ENCODE measurements at regions not wholly inside any gene's neighbourhood (a gene's known extent, or its start where the extent isn't known, plus 50 kb on each side); places are given as distances from the start of the nearest gene placed in this dataset.

- H3K27me3 Mint-ChIP-seq (ENCODE audit: insufficient read depth, unreplicated experiment) = peaks cover 3% of the 10 kb centered on the region
- CTCF ChIA-PET = no interaction called here
Measured at GRCh38 chr3:23029001-23029400, 174.1 kb upstream of the UBE2E2 start.

GRCh38 chr3:23035927-23036640, 167.0 kb upstream of the UBE2E2 start:
- Mint-ChIP-seq H3K36me3 (ENCODE audit: insufficient read depth, unreplicated experiment) (no peaks in the 10 kb centered on the region), H3K27ac (ENCODE audit: unreplicated experiment) (no peak overlapping the region), H3K9me3 (ENCODE audit: unreplicated experiment) (no peaks in the 10 kb centered on the region), H3K27me3 (ENCODE audit: insufficient read depth, unreplicated experiment) (peaks cover 5% of the 10 kb centered on the region), H3K4me1 (ENCODE audit: low read depth, unreplicated experiment) (peaks cover 8% of the 10 kb centered on the region), H3K4me3 (ENCODE audit: unreplicated experiment) (peak overlapping the region; percentile 54)
- Histone ChIP-seq H3K36me3 (ENCODE audit: control insufficient read depth, insufficient read depth, low read length) (no peaks in the 10 kb centered on the region), H3K27me3 (replicated peaks; ENCODE audit: control insufficient read depth, insufficient read depth, low read length) (no peaks in the 10 kb centered on the region), H3K4me1 (no peaks in the 10 kb centered on the region), H3K9me3 (no peaks in the 10 kb centered on the region), H3K4me3 (ENCODE audit: low read depth, low read length) (no peak overlapping the region)
- intact Hi-C loops (cut with micrococcal nuclease; ENCODE audit: unreplicated experiment) = no loop called here
- POLR2A ChIA-PET = no interaction called here
- CTCF ChIA-PET = no interaction called here
- TF ChIP-seq CTCF (IDR thresholded peaks at IDR 0.05; ENCODE audit: insufficient read depth in 1 of 2, low read depth in 1 of 2, low read length in 1 of 2, severe bottlenecking in 1 of 2, unreplicated experiment in 1 of 2) = no peak
- DNase-seq = peak; percentile 48 to 64
- no TSS peak for BruUV-seq (replicated peaks)

More at GRCh38 chr3:23029001-23029400, 174.1 kb upstream of the UBE2E2 start:
- H3K9me3 Mint-ChIP-seq (ENCODE audit: unreplicated experiment) = peaks cover 7% of the 10 kb centered on the region
- no peak overlapping the region for H3K27ac Mint-ChIP-seq (ENCODE audit: unreplicated experiment)
- POLR2A ChIA-PET = no interaction called here
- no peaks in the 10 kb centered on the region for H3K36me3 Mint-ChIP-seq (ENCODE audit: insufficient read depth, unreplicated experiment)
- Histone ChIP-seq H3K9me3 (no peaks in the 10 kb centered on the region), H3K27me3 (replicated peaks; ENCODE audit: control insufficient read depth, insufficient read depth, low read length) (no peaks in the 10 kb centered on the region), H3K4me1 (no peaks in the 10 kb centered on the region), H3K36me3 (ENCODE audit: control insufficient read depth, insufficient read depth, low read length) (no peaks in the 10 kb centered on the region), H3K4me3 (ENCODE audit: low read depth, low read length) (no peak overlapping the region)
- no peak for DNase-seq
- no TSS peak for BruUV-seq (replicated peaks)
- no peaks in the 10 kb centered on the region for H3K4me1 Mint-ChIP-seq (ENCODE audit: low read depth, unreplicated experiment)
- TF ChIP-seq CTCF (IDR thresholded peaks at IDR 0.05; ENCODE audit: insufficient read depth in 1 of 2, low read depth in 1 of 2, low read length in 1 of 2, severe bottlenecking in 1 of 2, unreplicated experiment in 1 of 2) = no peak
- H3K4me3 Mint-ChIP-seq (ENCODE audit: unreplicated experiment) = no peak overlapping the region
- intact Hi-C loops (cut with micrococcal nuclease; ENCODE audit: unreplicated experiment) = no loop called here

GRCh38 chr3:23036728-23037127, 166.4 kb upstream of the UBE2E2 start:
- H3K9me3 ChIP-seq = no peaks in the 10 kb centered on the region
- H3K36me3 Mint-ChIP-seq (ENCODE audit: insufficient read depth, unreplicated experiment) = no peaks in the 10 kb centered on the region
- peaks cover 8% of the 10 kb centered on the region for H3K4me1 Mint-ChIP-seq (ENCODE audit: low read depth, unreplicated experiment)
- intact Hi-C loops (cut with micrococcal nuclease; ENCODE audit: unreplicated experiment) = no loop called here
- DNase-seq = no peak
- H3K4me3 Mint-ChIP-seq (ENCODE audit: unreplicated experiment) = peak overlapping the region; percentile 54
- ChIA-PET POLR2A (no interaction called here), CTCF (no interaction called here)
- no peaks in the 10 kb centered on the region for H3K27me3 ChIP-seq (replicated peaks; ENCODE audit: control insufficient read depth, insufficient read depth, low read length)
- H3K4me3 ChIP-seq (ENCODE audit: low read depth, low read length) = no peak overlapping the region
- H3K4me1 ChIP-seq = no peaks in the 10 kb centered on the region
- no peak for TF ChIP-seq CTCF (IDR thresholded peaks at IDR 0.05; ENCODE audit: insufficient read depth in 1 of 2, low read depth in 1 of 2, low read length in 1 of 2, severe bottlenecking in 1 of 2, unreplicated experiment in 1 of 2)
- no peak overlapping the region for H3K27ac Mint-ChIP-seq (ENCODE audit: unreplicated experiment)
- no peaks in the 10 kb centered on the region for H3K36me3 ChIP-seq (ENCODE audit: control insufficient read depth, insufficient read depth, low read length)
- no peaks in the 10 kb centered on the region for H3K9me3 Mint-ChIP-seq (ENCODE audit: unreplicated experiment)
- H3K27me3 Mint-ChIP-seq (ENCODE audit: insufficient read depth, unreplicated experiment) = peaks cover 5% of the 10 kb centered on the region
- no TSS peak for BruUV-seq (replicated peaks)

All from Caco-2 (cell line).